Pancreas (tissue), 10 donors: ENCODE measurements at regions not wholly inside any gene's neighbourhood (a gene's known extent, or its start where the extent isn't known, plus 50 kb on each side); places are given as distances from the start of the nearest gene placed in this dataset.

Experiments
- ATAC-seq, 4 donors: fragments of 200-7000 bp; cut with Tn5 transposase; one replicate each; pipeline versions ENCODE4 v1.8.0 to v1.9.1; 2020; ENCODE audit warnings: mild to moderate bottlenecking in 4 of 4, moderate library complexity in 4 of 4
- DNase-seq, 6 donors: peaks; one replicate each; pipeline ENCODE4 v3.0.0-alpha.2; 2020
- FAIRE-seq: peaks from 2 replicates; lab custom pipeline; 2012; peaks lifted over from hg19 to GRCh38; lab: Jason Lieb, UNC
- H3K27ac ChIP-seq, 4 donors: fragments of 200-600 bp; sonication (generic); 1 replicate in 3 of 4; 2 replicates in 1 of 4; pipeline versions ENCODE4 v1.5.0 to v1.8.0; 2020
- H3K27me3 ChIP-seq, 4 donors: fragments of 200-600 bp; one replicate each; pipeline ENCODE4 v1.8.0; 2021
- H3K36me3 ChIP-seq, 3 donors: fragments of 200-600 bp; sonication (generic) in 1 of 3; one replicate each; pipeline versions ENCODE4 v1.5.0 to v1.8.0; 2020 to 2021
- H3K4me1 ChIP-seq, 3 donors: fragments of 200-600 bp; one replicate each; pipeline ENCODE4 v1.8.0; 2021
- H3K4me3 ChIP-seq, 4 donors: fragments of 200-600 bp; sonication (generic) in 2 of 4; one replicate each; pipeline versions ENCODE4 v1.5.0 to v1.8.0; 2020 to 2021
- H3K9me3 ChIP-seq, 4 donors: fragments of 200-600 bp; one replicate each; pipeline ENCODE4 v1.8.0; 2021
- WGBS, 2 donors: extraction: QIAGEN DNeasy Blood & Tissue Kit; methylation state at CpG; one replicate each; pipeline ENCODE4 v1.1.7; 2013; 5-methylcytosine and 5-hydroxymethylcytosine counted together
- intact Hi-C, 3 donors: fragments of 100-400 bp; cut with DNase I; formaldehyde crosslinking; loops; one replicate each; pipeline versions ENCODE4 v1.11.1 to v1.14.2; 2022
- TF ChIP-seq, protein P1 (sequence below), 4 donors: fragments of 200-600 bp; sonication (generic) in 3 of 4; IDR thresholded peaks; one replicate each; pipeline versions ENCODE4 v1.5.0 to v1.8.0; 2021; ENCODE audit warnings: antibody characterized with exemption in 4 of 4
- donor health status: healthy with polysubstance abuse.
- donor health status: DM: no; HTN: no; CAD: no; lungs with moderate emphysema.
- donor health status: DM: no; HTN: no; CAD: no.
- donor health status: control.
- donor health status: control.
- donor health status: Bipolar disorder and iron deficiency.
- donor health status: DM: yes; HTN: yes; CAD: no.
- donor health status: DM: no; HTN: no; CAD: no.
- donor health status: DM: no; HTN: no; CAD: no.
- donor health status: DM: yes; HTN: yes; CAD: no.

GRCh38 chr3:164521644-164522043 lies 556.7 kb downstream of the SI start:
- ATAC-seq (no peak), FAIRE-seq (no peak), DNase-seq (no peak)
- Histone ChIP-seq H3K4me3 (no peak overlapping the region), H3K36me3 (no peaks in the 10 kb centered on the region), H3K4me1 (no peaks in the 10 kb centered on the region), H3K27ac (no peak overlapping the region), H3K9me3 (no peaks in the 10 kb centered on the region), H3K27me3 (no peaks in the 10 kb centered on the region)
- TF ChIP-seq, protein P1, sequence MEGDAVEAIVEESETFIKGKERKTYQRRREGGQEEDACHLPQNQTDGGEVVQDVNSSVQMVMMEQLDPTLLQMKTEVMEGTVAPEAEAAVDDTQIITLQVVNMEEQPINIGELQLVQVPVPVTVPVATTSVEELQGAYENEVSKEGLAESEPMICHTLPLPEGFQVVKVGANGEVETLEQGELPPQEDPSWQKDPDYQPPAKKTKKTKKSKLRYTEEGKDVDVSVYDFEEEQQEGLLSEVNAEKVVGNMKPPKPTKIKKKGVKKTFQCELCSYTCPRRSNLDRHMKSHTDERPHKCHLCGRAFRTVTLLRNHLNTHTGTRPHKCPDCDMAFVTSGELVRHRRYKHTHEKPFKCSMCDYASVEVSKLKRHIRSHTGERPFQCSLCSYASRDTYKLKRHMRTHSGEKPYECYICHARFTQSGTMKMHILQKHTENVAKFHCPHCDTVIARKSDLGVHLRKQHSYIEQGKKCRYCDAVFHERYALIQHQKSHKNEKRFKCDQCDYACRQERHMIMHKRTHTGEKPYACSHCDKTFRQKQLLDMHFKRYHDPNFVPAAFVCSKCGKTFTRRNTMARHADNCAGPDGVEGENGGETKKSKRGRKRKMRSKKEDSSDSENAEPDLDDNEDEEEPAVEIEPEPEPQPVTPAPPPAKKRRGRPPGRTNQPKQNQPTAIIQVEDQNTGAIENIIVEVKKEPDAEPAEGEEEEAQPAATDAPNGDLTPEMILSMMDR (IDR thresholded peaks at IDR 0.05) = no peak
- 54 to 95% methylated on average over 2 of the region's 2 CpGs for WGBS, 2 donors
- intact Hi-C loops = no loop called here

DNA sequence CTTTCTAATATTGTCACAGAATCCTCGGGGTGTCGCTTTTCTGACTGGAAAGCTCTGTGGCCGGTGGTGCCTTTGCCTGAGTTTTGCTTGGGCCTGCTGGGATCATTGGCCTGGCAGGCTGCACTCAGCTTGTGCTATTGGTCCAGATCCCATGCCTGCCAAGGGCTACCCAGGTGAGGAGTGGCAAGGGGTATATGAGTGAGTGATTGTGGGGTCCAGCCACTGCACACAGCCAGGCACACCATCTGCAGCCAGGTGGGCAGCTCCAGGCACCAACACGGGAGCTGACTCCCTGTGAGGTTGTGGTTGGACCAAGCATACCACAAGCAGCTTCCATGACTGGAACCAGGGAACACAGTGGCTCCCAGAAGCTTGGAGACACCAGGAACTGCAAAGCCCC lies 557.2 kb downstream of the SI start:
- no peaks in the 10 kb centered on the region for H3K27me3 ChIP-seq
- ATAC-seq = no peak
- H3K4me3 ChIP-seq = no peak overlapping the region
- H3K9me3 ChIP-seq = no peaks in the 10 kb centered on the region
- H3K27ac ChIP-seq = no peak overlapping the region
- intact Hi-C loops = no loop called here
- no peaks in the 10 kb centered on the region for H3K36me3 ChIP-seq
- DNase-seq = no peak
- TF ChIP-seq, protein P1 (IDR thresholded peaks at IDR 0.05) = no peak
- FAIRE-seq = no peak
- no peaks in the 10 kb centered on the region for H3K4me1 ChIP-seq
- 87 to 90% methylated on average over 4 of the region's 4 CpGs for WGBS, 2 donors

GRCh38 chr3:164515256-164515655 lies 563.0 kb downstream of the SI start:
- FAIRE-seq = no peak
- 75 to 79% methylated on average over 5 of the region's 5 CpGs for WGBS, 2 donors

GRCh38 chr3:164514576-164514975 lies 563.7 kb downstream of the SI start:
- WGBS, 2 donors = 95 to 96% methylated on average over 6 of the region's 6 CpGs
- intact Hi-C loops = no loop called here
- Histone ChIP-seq H3K4me1 (no peaks in the 10 kb centered on the region), H3K27me3 (no peaks in the 10 kb centered on the region), H3K27ac (no peak overlapping the region), H3K9me3 (no peaks in the 10 kb centered on the region), H3K36me3 (no peaks in the 10 kb centered on the region), H3K4me3 (no peak overlapping the region)
- ATAC-seq = no peak
- TF ChIP-seq, protein P1 (IDR thresholded peaks at IDR 0.05) = no peak
- DNase-seq = no peak
- FAIRE-seq = no peak

More at GRCh38 chr3:164515256-164515655, 563.0 kb downstream of the SI start:
- intact Hi-C loops = no loop called here
- Histone ChIP-seq H3K27me3 (no peaks in the 10 kb centered on the region), H3K4me3 (no peak overlapping the region), H3K36me3 (no peaks in the 10 kb centered on the region), H3K4me1 (no peaks in the 10 kb centered on the region), H3K9me3 (no peaks in the 10 kb centered on the region), H3K27ac (no peak overlapping the region)
- no peak for ATAC-seq
- peak in 1 of 6 donors; percentile 5 for DNase-seq
- TF ChIP-seq, protein P1 (IDR thresholded peaks at IDR 0.05) = no peak

DNA sequence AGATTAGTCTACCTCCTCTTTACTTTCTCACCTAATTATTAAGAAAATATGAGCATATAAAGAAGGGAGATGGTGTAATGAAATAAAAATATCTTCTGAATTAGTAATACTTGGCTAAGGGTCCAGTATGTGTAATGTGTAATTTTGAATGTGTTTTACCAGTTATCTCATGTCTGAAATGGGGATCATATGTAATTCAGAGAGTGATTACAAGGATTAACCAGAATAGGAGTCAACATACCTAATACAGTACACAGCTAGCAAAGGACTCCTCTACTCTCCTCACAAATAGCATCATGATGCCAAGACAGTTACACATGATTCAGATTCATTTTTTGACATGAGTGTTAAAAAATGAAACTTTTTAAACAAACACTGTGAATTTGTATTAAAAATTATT lies 570.4 kb downstream of the SI start:
- Histone ChIP-seq H3K9me3 (no peaks in the 10 kb centered on the region), H3K27ac (no peak overlapping the region), H3K36me3 (no peaks in the 10 kb centered on the region), H3K4me3 (no peak overlapping the region), H3K27me3 (no peaks in the 10 kb centered on the region), H3K4me1 (no peaks in the 10 kb centered on the region)
- FAIRE-seq (no peak), DNase-seq (no peak), ATAC-seq (no peak)
- intact Hi-C loops = no loop called here
- TF ChIP-seq, protein P1 (IDR thresholded peaks at IDR 0.05) = no peak
